Sigmoid colon (tissue), 6 donors: ENCODE measurements at regions not wholly inside any gene's neighbourhood (a gene's known extent, or its start where the extent isn't known, plus 50 kb on each side); places are given as distances from the start of the nearest gene placed in this dataset.

Experiments used
- DNase-seq: peaks from one replicate; pipeline ENCODE4 v3.0.0-alpha.2; 2019
- H3K27ac ChIP-seq, 4 donors: fragments of 200-600 bp; sonication (generic); one replicate each; pipeline ENCODE4 v1.5.1; 2016 to 2019; ENCODE audit warnings: mild to moderate bottlenecking in 1 of 4
- H3K27me3 ChIP-seq, 3 donors: fragments of 200-600 bp; sonication (generic); one replicate each; pipeline ENCODE4 v1.5.1; 2019; ENCODE audit warnings: mild to moderate bottlenecking in 1 of 3
- H3K36me3 ChIP-seq, 4 donors: fragments of 200-600 bp; sonication (generic); one replicate each; pipeline ENCODE4 v1.5.1; 2016 to 2019
- H3K4me1 ChIP-seq, 4 donors: fragments of 200-600 bp; sonication (generic); one replicate each; pipeline ENCODE4 v1.5.1; 2017 to 2019
- H3K4me3 ChIP-seq, 4 donors: fragments of 200-600 bp; sonication (generic); one replicate each; pipeline ENCODE4 v1.5.1; 2017 to 2019; ENCODE audit warnings: mild to moderate bottlenecking in 2 of 4, moderate library complexity in 1 of 4
- H3K9me3 ChIP-seq, 4 donors: fragments of 200-600 bp in 3 of 4; sonication (generic) in 3 of 4; one replicate each; pipeline versions ENCODE4 v1.5.1 to v1.6.1; 2013 to 2019
- CTCF ChIP-seq, 4 experiments: fragments of 450-650 bp in 3 of 4; fragments of 200-600 bp in 1 of 4; IDR thresholded peaks; one replicate each; pipeline ENCODE4 v1.5.1; 2016 to 2019; ENCODE audit warnings: antibody characterized with exemption in 4 of 4, mild to moderate bottlenecking in 3 of 4, moderate library complexity in 2 of 4
- EP300 ChIP-seq, 4 donors: sonication (generic); formaldehyde crosslinking; IDR thresholded peaks; one replicate each; pipeline ENCODE4 v1.6.1; 2017; ENCODE audit warnings: antibody characterized with exemption in 4 of 4
- POLR2A ChIP-seq, 2 donors: fragments of 450-650 bp; IDR thresholded peaks; one replicate each; pipeline ENCODE4 v1.6.1; 2016; ENCODE audit warnings: antibody characterized with exemption in 2 of 2, mild to moderate bottlenecking in 2 of 2, moderate library complexity in 2 of 2
- POLR2AphosphoS5 ChIP-seq, 4 donors: sonication (generic); formaldehyde crosslinking; IDR thresholded peaks; one replicate each; pipeline ENCODE4 v1.6.1; 2017; ENCODE audit warnings: antibody characterized with exemption in 4 of 4
- WGBS, 2 donors: extraction: QIAGEN DNeasy Blood & Tissue Kit; methylation state at CpG; one replicate each; pipeline ENCODE4 v1.1.7; 2013; 5-methylcytosine and 5-hydroxymethylcytosine counted together
- intact Hi-C: fragments of 100-400 bp; cut with DNase I; formaldehyde crosslinking; loops from one replicate; pipeline ENCODE4 v1.15.1; 2023
- donor health status: healthy with polysubstance abuse.
- donor health status: healthy.

- Histone ChIP-seq H3K9me3 (no peaks in the 10 kb centered on the region), H3K4me3 (peak overlapping the region; percentile 44 to 95 (median 88)), H3K36me3 (no peaks in the 10 kb centered on the region), H3K4me1 (peaks cover 0 to 48% (median 46%) of the 10 kb centered on the region in 4 donors), H3K27ac (peak overlapping the region; percentile 88 to 94 (median 92)), H3K27me3 (no peaks in the 10 kb centered on the region)
- intact Hi-C loops = loop anchor here (5.0 kb wide), 1 partner anchor 43 kb away; no protein-coding TSS in a partner anchor
- peak; percentile 64 for DNase-seq
- 4 to 18% methylated on average over 15 of the region's 15 CpGs for WGBS, 2 donors
- TF ChIP-seq POLR2AphosphoS5 (IDR thresholded peaks at IDR 0.05) (no peak), CTCF (IDR thresholded peaks at IDR 0.05) (no peak), POLR2A (IDR thresholded peaks at IDR 0.05) (no peak), EP300 (IDR thresholded peaks at IDR 0.05) (no peak)
These were observed 160.5 kb upstream of the GRK3 start for GRCh38 chr22:25403811-25404471.

GRCh38 chr22:25404556-25404927 is 159.9 kb upstream of the GRK3 start:
- Histone ChIP-seq H3K4me3 (peak overlapping the region; percentile 44 to 95 (median 88)), H3K27ac (peak overlapping the region; percentile 88 to 94 (median 92)), H3K27me3 (no peaks in the 10 kb centered on the region), H3K4me1 (peaks cover 0 to 48% (median 46%) of the 10 kb centered on the region in 4 donors), H3K36me3 (no peaks in the 10 kb centered on the region), H3K9me3 (no peaks in the 10 kb centered on the region)
- 0 to 1% methylated on average over 35 to 36 of the region's 36 CpGs for WGBS, 2 donors
- TF ChIP-seq POLR2A (IDR thresholded peaks at IDR 0.05) = no peak
- no peak for TF ChIP-seq POLR2AphosphoS5 (IDR thresholded peaks at IDR 0.05)
- no peak for TF ChIP-seq CTCF (IDR thresholded peaks at IDR 0.05)
- TF ChIP-seq EP300 (IDR thresholded peaks at IDR 0.05) = no peak
- intact Hi-C loops = loop anchor here (5.0 kb wide), 1 partner anchor 43 kb away; no protein-coding TSS in a partner anchor
- peak; percentile 61 for DNase-seq

- H3K36me3 ChIP-seq = no peaks in the 10 kb centered on the region
- peaks cover 0 to 48% (median 46%) of the 10 kb centered on the region in 4 donors for H3K4me1 ChIP-seq
- TF ChIP-seq POLR2A (IDR thresholded peaks at IDR 0.05) (no peak), POLR2AphosphoS5 (IDR thresholded peaks at IDR 0.05) (peak; percentile 65 to 87 (median 82)), EP300 (IDR thresholded peaks at IDR 0.05) (no peak)
- H3K4me3 ChIP-seq = peak overlapping the region; percentile 44 to 95 (median 88)
- H3K9me3 ChIP-seq = no peaks in the 10 kb centered on the region
- H3K27ac ChIP-seq = peak overlapping the region; percentile 88 to 94 (median 92)
- H3K27me3 ChIP-seq = no peaks in the 10 kb centered on the region
- intact Hi-C loops = loop anchor here (5.0 kb wide), 1 partner anchor 42 kb away; no protein-coding TSS in a partner anchor
- WGBS, 2 donors = 1% methylated on average over 117 of the region's 117 CpGs
- DNase-seq = peak; percentile 88
These were observed 159.3 kb upstream of the GRK3 start for GRCh38 chr22:25404928-25405816.

GRCh38 chr22:25405841-25406509 is 158.5 kb upstream of the GRK3 start:
- 71 to 75% methylated on average over 19 of the region's 19 CpGs for WGBS, 2 donors
- no peaks in the 10 kb centered on the region for H3K9me3 ChIP-seq
- no peaks in the 10 kb centered on the region for H3K36me3 ChIP-seq
- H3K4me3 ChIP-seq = peak overlapping the region; percentile 44 to 95 (median 88)
- DNase-seq = no peak
- TF ChIP-seq POLR2A (IDR thresholded peaks at IDR 0.05) = no peak
- no peak for TF ChIP-seq CTCF (IDR thresholded peaks at IDR 0.05)
- TF ChIP-seq POLR2AphosphoS5 (IDR thresholded peaks at IDR 0.05) = no peak
- TF ChIP-seq EP300 (IDR thresholded peaks at IDR 0.05) = no peak
- no peaks in the 10 kb centered on the region for H3K27me3 ChIP-seq
- H3K27ac ChIP-seq = peak overlapping the region; percentile 88 to 94 (median 92)
- peaks cover 0 to 40% (median 39%) of the 10 kb centered on the region in 4 donors for H3K4me1 ChIP-seq
- intact Hi-C loops = no loop called here
